Body of pancreas (tissue), 4 donors: ENCODE measurements at regions not wholly inside any gene's neighbourhood (a gene's known extent, or its start where the extent isn't known, plus 50 kb on each side); places are given as distances from the start of the nearest gene placed in this dataset.

Source experiments
- ATAC-seq: fragments of 150-250 bp; one replicate; pipeline ENCODE4 v1.9.1; 2016
- DNase-seq, 4 donors: peaks; one replicate each; pipeline ENCODE4 v3.0.0-alpha.2; 2019
- H3K27ac ChIP-seq, 4 donors: fragments of 200-600 bp; sonication (generic); 1 replicate in 3 of 4; 2 replicates in 1 of 4; pipeline versions ENCODE4 v1.5.1 to v1.6.1; 2016 to 2019; ENCODE audit warnings: mild to moderate bottlenecking in 1 of 4, mixed read lengths in 1 of 4, moderate library complexity in 1 of 4
- H3K27me3 ChIP-seq, 2 donors: fragments of 200-600 bp; sonication (generic); one replicate each; pipeline ENCODE4 v1.6.0; 2016; ENCODE audit warnings: mild to moderate bottlenecking in 1 of 2
- H3K36me3 ChIP-seq, 2 donors: fragments of 200-600 bp; sonication (generic); replicated peaks in 1 of 2; 2 replicates each; pipeline ENCODE4 v1.5.1; 2016; ENCODE audit warnings: low read depth in 2 of 2; ENCODE audit not compliant: insufficient read depth in 1 of 2
- H3K4me1 ChIP-seq: fragments of 200-600 bp; sonication (generic); one replicate; pipeline ENCODE4 v1.6.0; 2016
- H3K4me3 ChIP-seq, 2 donors: fragments of 200-600 bp; sonication (generic); 1 replicate in 1 of 2; 2 replicates in 1 of 2; pipeline ENCODE4 v1.5.1; 2016 to 2019
- H3K9me3 ChIP-seq, 3 donors: fragments of 200-600 bp; sonication (generic); 1 replicate in 2 of 3; 2 replicates in 1 of 3; pipeline ENCODE4 v1.5.1; 2016
- CTCF ChIP-seq, 7 experiments: fragments of 450-650 bp in 4 of 7; fragments of 200-600 bp in 3 of 7; sonication (generic) in 3 of 7; IDR thresholded peaks; one replicate each; pipeline ENCODE4 v1.5.1; 2016 to 2019; ENCODE audit warnings: antibody characterized with exemption in 7 of 7
- POLR2A ChIP-seq, 3 donors: fragments of 450-650 bp; IDR thresholded peaks; one replicate each; pipeline ENCODE4 v1.6.1; 2016; ENCODE audit warnings: antibody characterized with exemption in 3 of 3, mild to moderate bottlenecking in 2 of 3
- WGBS, 2 donors: methylation state at CpG; one replicate each; pipeline ENCODE4 v1.1.5; 2017; 5-methylcytosine and 5-hydroxymethylcytosine counted together
- intact Hi-C: fragments of 100-400 bp; cut with DNase I; formaldehyde crosslinking; loops from one replicate; pipeline ENCODE4 v1.15.1; 2023

GRCh38 chr2:204225671-204226073 is 289.1 kb downstream of the ICOS start:
- Histone ChIP-seq H3K27me3 (no peaks in the 10 kb centered on the region), H3K4me1 (no peaks in the 10 kb centered on the region), H3K27ac (no peak overlapping the region), H3K4me3 (no peak overlapping the region), H3K36me3 (no peaks in the 10 kb centered on the region), H3K9me3 (no peaks in the 10 kb centered on the region)
- TF ChIP-seq POLR2A (IDR thresholded peaks at IDR 0.05) (no peak), CTCF (IDR thresholded peaks at IDR 0.05) (no peak)
- no peak for ATAC-seq
- 26 to 33% methylated on average over 2 of the region's 2 CpGs for WGBS, 2 donors
- intact Hi-C loops, result no loop called here
- no peak for DNase-seq

- intact Hi-C loops, result no loop called here
- H3K4me1 ChIP-seq, result no peaks in the 10 kb centered on the region
- no peaks in the 10 kb centered on the region for H3K27me3 ChIP-seq
- DNase-seq (peak in 1 of 4 donors; percentile 6), ATAC-seq (no peak)
- H3K4me3 ChIP-seq, result no peak overlapping the region
- WGBS, 2 donors, result 23 to 41% methylated on average over 9 of the region's 9 CpGs
- H3K9me3 ChIP-seq, result no peaks in the 10 kb centered on the region
- no peak overlapping the region for H3K27ac ChIP-seq
- no peaks in the 10 kb centered on the region for H3K36me3 ChIP-seq
- TF ChIP-seq POLR2A (IDR thresholded peaks at IDR 0.05) (no peak), CTCF (IDR thresholded peaks at IDR 0.05) (no peak)
These were observed 289.8 kb downstream of the ICOS start for GRCh38 chr2:204226305-204226880.

- Histone ChIP-seq H3K4me1 (no peaks in the 10 kb centered on the region), H3K9me3 (no peaks in the 10 kb centered on the region), H3K27ac (no peak overlapping the region), H3K4me3 (no peak overlapping the region), H3K36me3 (no peaks in the 10 kb centered on the region), H3K27me3 (no peaks in the 10 kb centered on the region)
- 71 to 78% methylated on average over 8 of the region's 8 CpGs for WGBS, 2 donors
- intact Hi-C loops, result no loop called here
- no peak for ATAC-seq
- TF ChIP-seq POLR2A (IDR thresholded peaks at IDR 0.05), result no peak
- TF ChIP-seq CTCF (IDR thresholded peaks at IDR 0.05), result no peak
- DNase-seq, result no peak
These were observed 291.8 kb downstream of the ICOS start for GRCh38 chr2:204228169-204228886.

- 83 to 84% methylated on average over 3 of the region's 3 CpGs for WGBS, 2 donors
- no peaks in the 10 kb centered on the region for H3K4me1 ChIP-seq
- no peak for ATAC-seq
- H3K27me3 ChIP-seq, result no peaks in the 10 kb centered on the region
- TF ChIP-seq POLR2A (IDR thresholded peaks at IDR 0.05), result no peak
- TF ChIP-seq CTCF (IDR thresholded peaks at IDR 0.05), result no peak
- no peak for DNase-seq
- H3K36me3 ChIP-seq, result no peaks in the 10 kb centered on the region
- H3K27ac ChIP-seq, result no peak overlapping the region
- no peaks in the 10 kb centered on the region for H3K9me3 ChIP-seq
- intact Hi-C loops, result no loop called here
- H3K4me3 ChIP-seq, result no peak overlapping the region
These were observed 297.7 kb downstream of the ICOS start for GRCh38 chr2:204234248-204234647.

- Histone ChIP-seq H3K27me3 (no peaks in the 10 kb centered on the region), H3K36me3 (no peaks in the 10 kb centered on the region), H3K9me3 (no peaks in the 10 kb centered on the region), H3K4me1 (no peaks in the 10 kb centered on the region), H3K27ac (no peak overlapping the region), H3K4me3 (no peak overlapping the region)
- TF ChIP-seq POLR2A (IDR thresholded peaks at IDR 0.05), result no peak
- no peak for TF ChIP-seq CTCF (IDR thresholded peaks at IDR 0.05)
- ATAC-seq (no peak), DNase-seq (peak in 1 of 4 donors; percentile 9)
- intact Hi-C loops, result no loop called here
- WGBS, 2 donors, result 77 to 80% methylated on average over 4 of the region's 4 CpGs
These were observed 298.3 kb downstream of the ICOS start for GRCh38 chr2:204234879-204235278.
